Heart left ventricle (tissue), 16 donors: ENCODE measurements at regions not wholly inside any gene's neighbourhood (a gene's known extent, or its start where the extent isn't known, plus 50 kb on each side); places are given as distances from the start of the nearest gene placed in this dataset.

Experiments
- ATAC-seq, 4 donors: fragments of 200-7000 bp; cut with Tn5 transposase; one replicate each; pipeline ENCODE4 v1.9.1; 2020 to 2022; ENCODE audit warnings: moderate library complexity in 4 of 4, mild to moderate bottlenecking in 3 of 4, moderate number of reproducible peaks in 1 of 4
- DNase-seq, 5 donors: peaks; one replicate each; pipeline ENCODE4 v3.0.0-alpha.2; 2020
- H3K27ac ChIP-seq, 12 donors: fragments of 200-600 bp; sonication (generic) in 4 of 12; one replicate each; pipeline versions ENCODE4 v1.5.0 to v1.8.0; 2016 to 2022; ENCODE audit warnings: mild to moderate bottlenecking in 2 of 12
- H3K27me3 ChIP-seq, 9 donors: fragments of 200-600 bp; sonication (generic) in 2 of 9; one replicate each; pipeline versions ENCODE4 v1.5.1 to v1.8.0; 2016 to 2022; ENCODE audit warnings: mild to moderate bottlenecking in 3 of 9
- H3K36me3 ChIP-seq, 9 donors: fragments of 200-600 bp; sonication (generic) in 2 of 9; one replicate each; pipeline versions ENCODE4 v1.5.0 to v1.8.0; 2018 to 2022; ENCODE audit warnings: mild to moderate bottlenecking in 2 of 9
- H3K4me1 ChIP-seq, 12 donors: fragments of 200-600 bp; sonication (generic) in 4 of 12; one replicate each; pipeline versions ENCODE4 v1.5.0 to v1.8.0; 2016 to 2022; ENCODE audit warnings: mild to moderate bottlenecking in 3 of 12
- H3K4me3 ChIP-seq, 12 donors: fragments of 200-600 bp; sonication (generic) in 4 of 12; one replicate each; pipeline versions ENCODE4 v1.5.0 to v1.8.0; 2017 to 2022; ENCODE audit warnings: mild to moderate bottlenecking in 9 of 12, moderate library complexity in 4 of 12
- H3K9me3 ChIP-seq, 12 donors: fragments of 200-600 bp; sonication (generic) in 4 of 12; one replicate each; pipeline versions ENCODE4 v1.5.0 to v1.8.0; 2016 to 2022; ENCODE audit warnings: mild to moderate bottlenecking in 1 of 12
- POLR2A ChIP-seq, 2 donors: fragments of 450-650 bp; IDR thresholded peaks; one replicate each; pipeline ENCODE4 v1.6.1; 2017; ENCODE audit warnings: antibody characterized with exemption in 2 of 2, mild to moderate bottlenecking in 2 of 2, moderate library complexity in 2 of 2
- WGBS, 4 donors: extraction: QIAGEN DNeasy Blood & Tissue Kit in 2 of 4; methylation state at CpG; one replicate each; pipeline versions ENCODE4 v1.1.5 to v1.1.7; 2013 to 2018; 5-methylcytosine and 5-hydroxymethylcytosine counted together
- intact Hi-C, 10 donors: fragments of 100-400 bp; cut with DNase I; formaldehyde crosslinking; loops; one replicate each; pipeline versions ENCODE4 v1.11.1 to v1.14.2; 2022
- TF ChIP-seq, protein P1 (sequence below), 12 donors: fragments of 200-600 bp; sonication (generic) in 4 of 12; IDR thresholded peaks; one replicate each; pipeline versions ENCODE4 v1.5.0 to v1.8.0; 2018 to 2022; ENCODE audit warnings: antibody characterized with exemption in 12 of 12, mild to moderate bottlenecking in 5 of 12
- donor health status: ischemic (EF 13 %, LVEDD 7.1; RV severe dilation, severe dysfunction).
- donor health status: healthy with polysubstance abuse.
- donor health status: DM: no; HTN: yes; CAD: no.
- donor health status: DM: no; HTN: no; CAD: no.
- donor health status: ischemic (EF 25% LVEDD 6.9; RV normal size, moderate dysfunction).
- donor health status: ischemic (EF 25% LVEDD 5.7; RV mildly dilated, moderate dysfunction).
- donor health status: healthy.
- donor health status: DM: yes; HTN: yes; CAD: no.
- donor health status: ischemic (EF 35%, LVEDD 5.7; RV mildly dilated, moderate dysfunction).
- donor health status: nonischemic (EF 11% LVEDD 7.7; RV severe dilation, severe dysfunction).
- donor health status: DM: yes; HTN: yes; CAD: no.
- donor health status: PGD.
- donor health status: ischemic (EF 29% LVEDD 5.4; RV normal size, mild dysfunction).
- donor health status: nonischemic (EF 23%, LVEDD 6.1; RV moderate dilation, normal function).

DNA sequence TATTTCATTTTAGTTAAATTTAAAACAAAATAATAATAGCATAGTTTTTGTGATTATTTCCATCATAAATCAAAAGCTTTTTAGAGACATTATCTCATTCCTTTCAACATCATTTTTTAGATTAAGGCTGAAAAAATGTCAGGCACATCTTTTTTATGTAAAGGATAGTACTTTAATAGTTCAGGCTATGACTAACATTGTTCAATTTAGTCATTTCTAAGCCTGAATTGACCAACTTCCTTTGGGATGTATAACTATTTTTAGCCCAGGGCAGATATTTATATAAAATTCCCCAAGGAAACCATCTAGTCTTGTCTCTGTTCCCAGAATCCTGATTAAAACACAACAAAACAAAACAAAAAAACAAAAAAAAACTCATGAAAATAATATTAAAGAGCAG is 145.6 kb upstream of the PCDH18 start:
- Histone ChIP-seq H3K4me3 (no peak overlapping the region), H3K36me3 (no peaks in the 10 kb centered on the region), H3K27me3 (no peaks in the 10 kb centered on the region), H3K27ac (no peak overlapping the region), H3K9me3 (peaks cover 0 to 2% (median 0%) of the 10 kb centered on the region in 12 donors), H3K4me1 (peaks cover 0 to 6% (median 0%) of the 10 kb centered on the region in 12 donors)
- intact Hi-C loops: loop anchor here in 1 of 10 donors (2.0 kb wide), 1 partner anchor 27 kb away; no protein-coding TSS in a partner anchor
- no peak for DNase-seq
- ATAC-seq: no peak
- TF ChIP-seq, protein P1, sequence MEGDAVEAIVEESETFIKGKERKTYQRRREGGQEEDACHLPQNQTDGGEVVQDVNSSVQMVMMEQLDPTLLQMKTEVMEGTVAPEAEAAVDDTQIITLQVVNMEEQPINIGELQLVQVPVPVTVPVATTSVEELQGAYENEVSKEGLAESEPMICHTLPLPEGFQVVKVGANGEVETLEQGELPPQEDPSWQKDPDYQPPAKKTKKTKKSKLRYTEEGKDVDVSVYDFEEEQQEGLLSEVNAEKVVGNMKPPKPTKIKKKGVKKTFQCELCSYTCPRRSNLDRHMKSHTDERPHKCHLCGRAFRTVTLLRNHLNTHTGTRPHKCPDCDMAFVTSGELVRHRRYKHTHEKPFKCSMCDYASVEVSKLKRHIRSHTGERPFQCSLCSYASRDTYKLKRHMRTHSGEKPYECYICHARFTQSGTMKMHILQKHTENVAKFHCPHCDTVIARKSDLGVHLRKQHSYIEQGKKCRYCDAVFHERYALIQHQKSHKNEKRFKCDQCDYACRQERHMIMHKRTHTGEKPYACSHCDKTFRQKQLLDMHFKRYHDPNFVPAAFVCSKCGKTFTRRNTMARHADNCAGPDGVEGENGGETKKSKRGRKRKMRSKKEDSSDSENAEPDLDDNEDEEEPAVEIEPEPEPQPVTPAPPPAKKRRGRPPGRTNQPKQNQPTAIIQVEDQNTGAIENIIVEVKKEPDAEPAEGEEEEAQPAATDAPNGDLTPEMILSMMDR (IDR thresholded peaks at IDR 0.05): no peak
- TF ChIP-seq POLR2A (IDR thresholded peaks at IDR 0.05): no peak

DNA sequence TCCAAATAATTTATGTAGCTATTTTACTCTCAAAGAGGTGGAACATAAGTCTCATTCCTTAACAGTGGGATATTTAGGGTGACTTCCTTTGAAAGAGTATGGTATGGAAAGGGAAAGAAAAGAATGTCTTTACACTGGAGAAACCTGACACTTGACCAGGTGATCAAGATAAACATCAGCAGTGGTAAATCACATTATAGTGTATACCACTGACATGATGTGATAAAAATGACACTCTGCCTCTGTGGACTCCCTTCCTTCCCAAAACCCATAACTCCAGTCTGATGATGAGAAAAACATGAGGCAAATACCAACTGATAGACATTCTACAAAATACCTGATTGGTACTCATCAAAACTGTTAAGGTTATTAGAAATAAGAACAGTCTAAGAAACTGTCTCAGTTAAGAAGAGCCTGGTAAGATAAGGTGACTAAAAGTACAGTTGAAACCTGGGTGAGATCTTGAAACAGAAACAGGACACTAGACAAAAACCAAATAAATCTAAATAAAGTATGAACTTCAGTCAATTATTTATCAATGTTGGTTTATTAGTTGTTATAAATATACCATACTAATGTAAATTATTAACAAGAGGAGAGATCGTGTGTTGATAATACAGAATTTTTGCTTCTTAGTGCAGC is 144.2 kb upstream of the PCDH18 start:
- intact Hi-C loops: no loop called here
- TF ChIP-seq, protein P1 (IDR thresholded peaks at IDR 0.05): no peak
- ATAC-seq (no peak), DNase-seq (no peak)
- no peak overlapping the region for H3K4me3 ChIP-seq
- H3K9me3 ChIP-seq: peaks cover 0 to 2% (median 0%) of the 10 kb centered on the region in 12 donors
- H3K27me3 ChIP-seq: no peaks in the 10 kb centered on the region
- H3K27ac ChIP-seq: no peak overlapping the region
- H3K4me1 ChIP-seq: peaks cover 0 to 6% (median 0%) of the 10 kb centered on the region in 12 donors
- no peaks in the 10 kb centered on the region for H3K36me3 ChIP-seq
- WGBS, 4 donors: 88 to 93% (median 88%) methylated on average over 1 of the region's 1 CpG

DNA sequence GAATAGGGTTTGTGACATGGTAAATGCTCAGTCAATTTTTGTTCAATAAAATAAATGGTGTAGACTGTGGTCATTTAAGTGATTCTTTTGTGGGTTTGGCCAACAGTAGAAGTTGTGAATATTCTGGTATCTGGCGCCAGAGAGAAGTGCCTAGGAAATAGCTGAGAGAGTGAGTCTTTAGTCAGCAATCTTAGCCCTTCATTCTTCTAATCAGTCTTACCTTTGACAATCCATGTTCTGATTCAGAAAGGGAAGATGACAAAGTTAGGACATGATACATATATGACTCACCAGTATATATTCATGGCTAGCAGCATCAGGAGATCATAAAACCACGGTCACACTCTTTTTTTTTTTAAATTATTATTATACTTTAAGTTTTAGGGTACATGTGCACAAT is 141.8 kb upstream of the PCDH18 start:
- H3K27ac ChIP-seq: no peak overlapping the region
- WGBS, 4 donors: 86 to 93% (median 91%) methylated on average over 2 of the region's 2 CpGs
- peaks cover 0 to 6% (median 0%) of the 10 kb centered on the region in 12 donors for H3K4me1 ChIP-seq
- DNase-seq (no peak), ATAC-seq (no peak)
- no peak overlapping the region for H3K4me3 ChIP-seq
- TF ChIP-seq POLR2A (IDR thresholded peaks at IDR 0.05): no peak
- TF ChIP-seq, protein P1 (IDR thresholded peaks at IDR 0.05): no peak
- H3K27me3 ChIP-seq: no peaks in the 10 kb centered on the region
- no peaks in the 10 kb centered on the region for H3K36me3 ChIP-seq
- peaks cover 0 to 2% (median 0%) of the 10 kb centered on the region in 12 donors for H3K9me3 ChIP-seq
- intact Hi-C loops: no loop called here

DNA sequence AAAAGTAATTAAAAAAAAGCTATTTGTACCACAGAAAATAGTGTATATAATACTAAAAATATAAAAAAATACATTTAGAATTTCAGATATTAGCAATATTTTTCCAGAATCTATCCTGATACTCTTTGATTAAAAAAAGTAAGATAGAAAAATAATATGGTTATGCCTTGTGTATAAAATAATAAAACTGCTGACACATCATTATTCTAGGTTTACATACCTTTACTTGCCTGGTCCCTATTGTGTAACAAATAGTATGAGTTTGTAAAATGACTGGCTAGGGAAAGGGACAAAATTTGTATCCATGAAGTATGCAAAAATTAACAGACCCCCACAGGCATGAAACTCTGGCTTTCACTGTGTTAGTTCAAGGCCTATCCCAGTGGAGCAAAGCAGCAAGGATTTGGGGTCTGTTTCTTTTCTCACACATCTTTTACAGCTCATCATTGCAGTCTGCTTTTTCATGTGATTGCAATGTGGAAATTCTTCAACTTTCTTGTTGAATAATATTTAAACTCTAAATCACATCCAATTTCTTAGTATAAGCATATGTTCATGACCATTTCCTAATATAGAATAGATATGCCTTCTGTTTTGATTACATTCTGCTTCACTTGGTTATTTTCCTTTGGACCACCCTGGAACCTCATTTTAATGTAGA is 136.7 kb upstream of the PCDH18 start:
- Histone ChIP-seq H3K4me3 (no peak overlapping the region), H3K4me1 (peaks cover 0 to 3% (median 0%) of the 10 kb centered on the region in 12 donors), H3K36me3 (no peaks in the 10 kb centered on the region), H3K9me3 (no peaks in the 10 kb centered on the region), H3K27me3 (no peaks in the 10 kb centered on the region), H3K27ac (no peak overlapping the region)
- no peak for TF ChIP-seq POLR2A (IDR thresholded peaks at IDR 0.05)
- TF ChIP-seq, protein P1 (IDR thresholded peaks at IDR 0.05): no peak
- intact Hi-C loops: no loop called here
- DNase-seq (no peak), ATAC-seq (no peak)
